SU-DHL-6 (cell line): ENCODE measurements at regions not wholly inside any gene's neighbourhood (a gene's known extent, or its start where the extent isn't known, plus 50 kb on each side); places are given as distances from the start of the nearest gene placed in this dataset.

Experiments
- H2AFZ ChIP-seq: fragments of 200-600 bp; sonication (generic); 2 replicates; pipeline ENCODE4 v1.6.1; 2014; ENCODE audit warnings: low read depth, mild to moderate bottlenecking, moderate library complexity, mixed read lengths, antibody characterized with exemption, low read length; ENCODE audit not compliant: severe bottlenecking
- H3F3A ChIP-seq: fragments of 200-600 bp; shearing (Covaris generic); 2 replicates; pipeline ENCODE4 v1.6.0; 2016; ENCODE audit warnings: antibody characterized with exemption, mild to moderate bottlenecking; ENCODE audit not compliant: insufficient read depth
- H3K27ac ChIP-seq: fragments of 200-600 bp; sonication (generic); 2 replicates; pipeline ENCODE4 v1.5.1; 2016; ENCODE audit warnings: low read depth, mild to moderate bottlenecking, low read length, moderate library complexity, mixed read lengths
- H3K27me3 ChIP-seq: fragments of 200-600 bp; sonication (generic), shearing (Covaris generic); 2 replicates; pipeline ENCODE4 v1.6.0; 2014; ENCODE audit warnings: mild to moderate bottlenecking, low read length
- H3K36me3 ChIP-seq: fragments of 200-600 bp; sonication (generic); 2 replicates; pipeline ENCODE4 v1.6.1; 2014; ENCODE audit warnings: mild to moderate bottlenecking, low read length, mixed read lengths
- H3K4me2 ChIP-seq: fragments of 300-600, 200-600 bp; shearing (Covaris generic), sonication (generic); 2 replicates; pipeline ENCODE4 v1.6.0; 2014; ENCODE audit warnings: low read length, low read depth, mild to moderate bottlenecking; ENCODE audit not compliant: poor library complexity, severe bottlenecking
- H3K4me3 ChIP-seq: fragments of 200-600 bp; sonication (generic); 2 replicates; pipeline ENCODE4 v1.5.1; 2014; ENCODE audit warnings: antibody characterized with exemption, low read length, mild to moderate bottlenecking, mixed read lengths; ENCODE audit not compliant: insufficient read depth, poor library complexity, severe bottlenecking
- H3K79me2 ChIP-seq: fragments of 200-600 bp; sonication (generic); 2 replicates; pipeline ENCODE4 v1.6.1; 2014; ENCODE audit warnings: mild to moderate bottlenecking, low read length, moderate library complexity; ENCODE audit not compliant: insufficient read depth
- H3K9ac ChIP-seq: fragments of 200-600 bp; sonication (generic); 2 replicates; pipeline ENCODE4 v1.7.0; 2014; ENCODE audit warnings: mild to moderate bottlenecking, low read length
- H3K9me2 ChIP-seq: fragments of 200-600 bp; sonication (generic); replicated peaks from 2 replicates; pipeline ENCODE4 v1.6.1; 2014; ENCODE audit warnings: low read length; ENCODE audit not compliant: insufficient read depth
- H3K9me3 ChIP-seq: fragments of 200-600 bp; sonication (generic); 2 replicates; pipeline ENCODE4 v1.6.1; 2014; ENCODE audit warnings: low read length, mixed read lengths; ENCODE audit not compliant: insufficient read depth
- H4K20me1 ChIP-seq: fragments of 200-600 bp; sonication (generic); 2 replicates; pipeline ENCODE4 v1.6.1; 2014; ENCODE audit warnings: low read depth, mild to moderate bottlenecking, antibody characterized with exemption, low read length, moderate library complexity, mixed read lengths
- EZH2phosphoT487 ChIP-seq: fragments of 200-600 bp; sonication (generic), shearing (Covaris generic); conservative IDR thresholded peaks from 2 replicates; pipeline ENCODE4 v1.6.1; 2018; ENCODE audit warnings: mild to moderate bottlenecking, antibody characterized with exemption, low read length, moderate library complexity, mixed read lengths
- TF ChIP-seq, protein P1 (sequence below): fragments of 200-600 bp; sonication (generic); IDR thresholded peaks from one replicate; pipeline ENCODE4 v1.5.1; 2017; ENCODE audit warnings: antibody characterized with exemption, mild to moderate bottlenecking, low read length, moderate library complexity; ENCODE audit not compliant: insufficient read depth, poor library complexity, severe bottlenecking

DNA sequence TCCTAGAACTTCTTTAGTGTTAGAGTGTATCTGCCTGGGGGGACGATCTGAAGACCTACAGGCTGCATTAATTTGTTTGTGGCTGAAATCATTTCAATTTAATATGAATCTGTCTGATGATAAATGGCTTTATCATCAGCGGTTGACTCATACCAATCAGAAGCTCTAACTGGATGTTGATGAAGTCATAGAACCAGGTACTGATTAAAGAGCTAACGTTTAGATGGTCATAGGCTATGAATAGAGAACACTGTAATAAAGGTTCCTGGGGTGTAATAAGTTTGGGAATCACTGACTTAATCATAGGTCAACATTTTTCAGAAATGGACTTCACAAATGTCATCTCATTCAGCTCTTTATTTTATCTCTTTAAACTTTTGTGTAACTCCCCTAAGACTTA, 329.9 kb downstream of the MSX2 start:
- Histone ChIP-seq H3K4me2 (no peak overlapping the region), H3K9me2 (no peaks in the 10 kb centered on the region), H3K4me3 (no peak overlapping the region), H3K9ac (no peak overlapping the region), H3K36me3 (no peaks in the 10 kb centered on the region), H3K9me3 (no peaks in the 10 kb centered on the region), H3K79me2 (no peaks in the 10 kb centered on the region), H3K27ac (no peak overlapping the region), H3F3A (no peaks in the 10 kb centered on the region), H2AFZ (no peak overlapping the region), H3K27me3 (no peaks in the 10 kb centered on the region), H4K20me1 (no peaks in the 10 kb centered on the region)
- TF ChIP-seq EZH2phosphoT487: no peak
- TF ChIP-seq, protein P1, sequence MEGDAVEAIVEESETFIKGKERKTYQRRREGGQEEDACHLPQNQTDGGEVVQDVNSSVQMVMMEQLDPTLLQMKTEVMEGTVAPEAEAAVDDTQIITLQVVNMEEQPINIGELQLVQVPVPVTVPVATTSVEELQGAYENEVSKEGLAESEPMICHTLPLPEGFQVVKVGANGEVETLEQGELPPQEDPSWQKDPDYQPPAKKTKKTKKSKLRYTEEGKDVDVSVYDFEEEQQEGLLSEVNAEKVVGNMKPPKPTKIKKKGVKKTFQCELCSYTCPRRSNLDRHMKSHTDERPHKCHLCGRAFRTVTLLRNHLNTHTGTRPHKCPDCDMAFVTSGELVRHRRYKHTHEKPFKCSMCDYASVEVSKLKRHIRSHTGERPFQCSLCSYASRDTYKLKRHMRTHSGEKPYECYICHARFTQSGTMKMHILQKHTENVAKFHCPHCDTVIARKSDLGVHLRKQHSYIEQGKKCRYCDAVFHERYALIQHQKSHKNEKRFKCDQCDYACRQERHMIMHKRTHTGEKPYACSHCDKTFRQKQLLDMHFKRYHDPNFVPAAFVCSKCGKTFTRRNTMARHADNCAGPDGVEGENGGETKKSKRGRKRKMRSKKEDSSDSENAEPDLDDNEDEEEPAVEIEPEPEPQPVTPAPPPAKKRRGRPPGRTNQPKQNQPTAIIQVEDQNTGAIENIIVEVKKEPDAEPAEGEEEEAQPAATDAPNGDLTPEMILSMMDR: no peak

DNA sequence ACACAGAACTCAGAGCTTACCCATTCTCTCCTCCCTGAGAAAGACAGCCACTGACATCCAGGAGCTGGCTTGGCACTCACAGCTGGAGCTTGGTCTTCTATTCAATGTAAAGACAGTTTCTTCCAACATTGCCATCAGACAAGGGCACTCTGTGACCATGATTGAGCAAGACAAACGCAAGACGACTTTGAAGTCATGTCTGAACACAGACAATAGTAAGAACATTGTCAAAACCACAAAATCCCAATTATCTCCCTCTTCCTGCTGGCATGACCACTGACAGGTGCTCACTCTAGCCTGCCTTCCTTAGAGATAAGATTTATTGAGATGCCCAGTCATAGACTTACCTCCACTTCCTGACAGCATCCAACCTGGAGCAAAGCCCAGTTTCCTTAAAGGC, 328.0 kb downstream of the MSX2 start:
- Histone ChIP-seq H3K4me3 (no peak overlapping the region), H3K9ac (no peak overlapping the region), H4K20me1 (no peaks in the 10 kb centered on the region), H3K9me2 (no peaks in the 10 kb centered on the region), H2AFZ (no peak overlapping the region), H3K9me3 (no peaks in the 10 kb centered on the region), H3K27me3 (no peaks in the 10 kb centered on the region), H3K36me3 (no peaks in the 10 kb centered on the region), H3K79me2 (no peaks in the 10 kb centered on the region), H3K4me2 (no peak overlapping the region), H3K27ac (no peak overlapping the region), H3F3A (no peaks in the 10 kb centered on the region)
- TF ChIP-seq, protein P1: no peak
- no peak for TF ChIP-seq EZH2phosphoT487

DNA sequence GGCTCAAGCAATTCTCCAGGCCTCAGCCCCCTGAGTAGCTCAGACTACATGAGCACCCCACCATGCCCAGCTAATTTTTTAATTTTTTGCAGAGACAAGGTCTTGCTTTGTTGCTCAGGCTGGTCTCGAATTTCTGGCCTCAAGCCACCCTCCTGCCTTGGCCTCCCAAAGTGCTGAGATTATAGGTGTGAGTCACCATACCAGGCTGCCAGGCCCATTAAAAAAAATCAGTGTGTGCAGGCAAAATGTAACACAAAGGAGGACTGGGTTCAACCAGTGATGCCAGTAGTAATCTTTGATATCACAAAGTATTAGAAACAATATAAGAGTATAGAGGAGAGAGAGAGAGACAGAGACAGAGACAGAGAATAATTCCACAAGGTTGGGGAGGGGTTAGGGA, 322.7 kb downstream of the MSX2 start:
- Histone ChIP-seq H3K9ac (no peak overlapping the region), H4K20me1 (no peaks in the 10 kb centered on the region), H3K4me2 (no peak overlapping the region), H3K9me3 (no peaks in the 10 kb centered on the region), H3K4me3 (no peak overlapping the region), H3K36me3 (no peaks in the 10 kb centered on the region), H3K27ac (no peak overlapping the region), H2AFZ (no peak overlapping the region), H3F3A (no peaks in the 10 kb centered on the region), H3K9me2 (no peaks in the 10 kb centered on the region; the same call in 1 of the 2 replicates), H3K79me2 (no peaks in the 10 kb centered on the region), H3K27me3 (no peaks in the 10 kb centered on the region)
- no peak for TF ChIP-seq EZH2phosphoT487
- TF ChIP-seq, protein P1: no peak
